Suppressor macrophage treated with lipopolysaccharide for 1 hour (primary cell): ENCODE measurements at regions not wholly inside any gene's neighbourhood (a gene's known extent, or its start where the extent isn't known, plus 50 kb on each side); places are given as distances from the start of the nearest gene placed in this dataset.

Experiments
- DNase-seq, 3 donors: peaks; one replicate each; pipeline ENCODE4 v3.0.0-alpha.2; 2020 to 2022

GRCh38 chr22:48742556-48743343 lies 1084.9 kb downstream of the BRD1 start:
- DNase-seq, result no peak

- no peak for DNase-seq
Measured at GRCh38 chr22:48742191-48742555, 1085.5 kb downstream of the BRD1 start.

GRCh38 chr22:48741540-48741939 lies 1086.1 kb downstream of the BRD1 start:
- DNase-seq, result no peak

GRCh38 chr22:48740731-48741405 lies 1086.8 kb downstream of the BRD1 start:
- DNase-seq, result no peak

- no peak for DNase-seq
Measured at GRCh38 chr22:48740086-48740730, 1087.5 kb downstream of the BRD1 start.

- DNase-seq, result no peak
Measured at GRCh38 chr22:48739348-48740085, 1088.2 kb downstream of the BRD1 start.

- no peak for DNase-seq
Measured at GRCh38 chr22:48738204-48738980, 1089.3 kb downstream of the BRD1 start.

GRCh38 chr22:48737461-48738203 lies 1090.0 kb downstream of the BRD1 start:
- no peak for DNase-seq

GRCh38 chr22:48736593-48737460 lies 1090.8 kb downstream of the BRD1 start:
- DNase-seq, result no peak

- no peak for DNase-seq
Measured at GRCh38 chr22:48734961-48735360, 1092.7 kb downstream of the BRD1 start.

GRCh38 chr22:48734359-48734758 lies 1093.3 kb downstream of the BRD1 start:
- DNase-seq, result no peak

- DNase-seq, result no peak
Measured at GRCh38 chr22:48729499-48730171, 1098.0 kb downstream of the BRD1 start.

GRCh38 chr22:48727454-48728058 lies 1100.1 kb downstream of the BRD1 start:
- DNase-seq, result no peak

GRCh38 chr22:48724899-48725298 lies 1102.8 kb downstream of the BRD1 start:
- no peak for DNase-seq

- DNase-seq, result no peak
Measured at GRCh38 chr22:48722661-48723060, 1105.0 kb downstream of the BRD1 start.

GRCh38 chr22:48721395-48721669 lies 1106.3 kb downstream of the BRD1 start:
- no peak for DNase-seq

- DNase-seq, result no peak
Measured at GRCh38 chr22:48720662-48721394, 1106.8 kb downstream of the BRD1 start.

GRCh38 chr22:48719978-48720661 lies 1107.6 kb downstream of the BRD1 start:
- DNase-seq, result peak in 1 of 3 donors; percentile 3
